ENCODE measurements at regions not wholly inside any gene's neighbourhood (a gene's known extent, or its start where the extent isn't known, plus 50 kb on each side); places are given as distances from the start of the nearest gene placed in this dataset.

DNA sequence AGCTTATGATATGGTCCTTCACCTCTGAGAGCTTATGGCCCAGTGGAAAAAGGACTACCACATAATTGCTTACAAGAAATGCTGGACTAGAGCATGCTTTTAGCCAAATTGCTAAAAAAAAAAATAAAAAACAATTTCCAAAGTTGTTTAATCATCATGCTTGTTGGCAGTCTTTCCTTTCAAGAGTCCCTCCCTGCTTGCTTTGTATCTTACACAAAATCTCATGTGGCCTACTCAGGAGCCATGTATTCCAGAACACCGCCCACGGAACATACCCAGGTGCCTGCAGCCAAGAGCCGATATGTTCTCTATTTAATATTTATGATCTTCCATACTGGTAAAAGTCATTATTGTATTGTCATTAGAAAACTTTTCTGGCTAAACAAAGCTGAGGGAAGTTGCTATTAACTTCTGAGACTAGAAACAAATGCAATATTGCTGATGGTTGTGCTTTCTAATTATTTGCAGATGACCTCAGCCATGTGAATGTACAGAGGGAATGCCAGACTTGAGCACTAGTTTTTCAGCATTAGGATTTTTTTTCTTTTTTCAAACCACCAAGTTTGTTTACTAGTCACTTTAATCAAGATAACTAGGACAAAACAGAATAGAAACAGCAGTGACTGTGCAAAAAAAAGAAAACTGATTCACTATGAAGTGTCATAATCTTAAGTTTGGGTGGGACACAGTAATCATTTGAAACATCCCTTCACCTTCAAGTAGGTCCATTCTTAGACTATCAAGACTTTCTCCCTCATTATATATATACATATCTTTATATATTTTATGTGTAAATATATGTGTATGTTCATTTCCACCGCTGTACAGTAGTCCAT is 129.3 kb upstream of the GORAB start:
- H3K4me3 Mint-ChIP-seq, result no peak overlapping the region
- DNase-seq (ENCODE audit: low read depth, low spot score), result no peak
- no peaks in the 10 kb centered on the region for H3K9me3 Mint-ChIP-seq
- no peaks in the 10 kb centered on the region for H3K27me3 Mint-ChIP-seq (ENCODE audit: low read depth)
- TF ChIP-seq, protein P1, sequence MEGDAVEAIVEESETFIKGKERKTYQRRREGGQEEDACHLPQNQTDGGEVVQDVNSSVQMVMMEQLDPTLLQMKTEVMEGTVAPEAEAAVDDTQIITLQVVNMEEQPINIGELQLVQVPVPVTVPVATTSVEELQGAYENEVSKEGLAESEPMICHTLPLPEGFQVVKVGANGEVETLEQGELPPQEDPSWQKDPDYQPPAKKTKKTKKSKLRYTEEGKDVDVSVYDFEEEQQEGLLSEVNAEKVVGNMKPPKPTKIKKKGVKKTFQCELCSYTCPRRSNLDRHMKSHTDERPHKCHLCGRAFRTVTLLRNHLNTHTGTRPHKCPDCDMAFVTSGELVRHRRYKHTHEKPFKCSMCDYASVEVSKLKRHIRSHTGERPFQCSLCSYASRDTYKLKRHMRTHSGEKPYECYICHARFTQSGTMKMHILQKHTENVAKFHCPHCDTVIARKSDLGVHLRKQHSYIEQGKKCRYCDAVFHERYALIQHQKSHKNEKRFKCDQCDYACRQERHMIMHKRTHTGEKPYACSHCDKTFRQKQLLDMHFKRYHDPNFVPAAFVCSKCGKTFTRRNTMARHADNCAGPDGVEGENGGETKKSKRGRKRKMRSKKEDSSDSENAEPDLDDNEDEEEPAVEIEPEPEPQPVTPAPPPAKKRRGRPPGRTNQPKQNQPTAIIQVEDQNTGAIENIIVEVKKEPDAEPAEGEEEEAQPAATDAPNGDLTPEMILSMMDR (conservative IDR thresholded peaks at IDR 0.05), result no peak
- no peaks in the 10 kb centered on the region for H3K36me3 Mint-ChIP-seq (ENCODE audit: low read depth)
- peaks cover 6% of the 10 kb centered on the region for H3K4me1 Mint-ChIP-seq
- no peak overlapping the region for H3K27ac Mint-ChIP-seq (ENCODE audit: unreplicated experiment)

DNA sequence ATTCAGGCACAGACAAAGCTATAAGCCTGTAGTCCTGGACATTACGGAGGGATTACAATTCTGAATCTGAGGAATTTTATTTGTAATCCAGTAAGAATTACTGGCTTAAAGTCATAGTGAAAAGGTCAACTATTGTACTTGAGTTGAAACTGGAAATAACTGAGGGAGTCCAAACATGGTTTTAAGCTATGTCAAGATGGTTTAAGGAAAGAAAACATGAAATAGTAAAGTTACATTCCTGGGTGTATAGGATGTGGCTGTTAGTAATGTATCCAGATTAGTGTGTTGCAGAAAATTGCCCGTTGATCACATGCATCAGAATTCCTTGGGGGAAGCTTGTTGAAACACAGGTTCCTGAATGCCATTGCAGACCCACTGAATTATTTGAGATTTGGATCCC is 124.8 kb upstream of the GORAB start:
- Mint-ChIP-seq H3K4me3 (no peak overlapping the region), H3K27me3 (ENCODE audit: low read depth) (peaks cover 3% of the 10 kb centered on the region), H3K27ac (ENCODE audit: unreplicated experiment) (no peak overlapping the region), H3K9me3 (no peaks in the 10 kb centered on the region), H3K36me3 (ENCODE audit: low read depth) (no peaks in the 10 kb centered on the region), H3K4me1 (peaks cover 3% of the 10 kb centered on the region)
- no peak for DNase-seq (ENCODE audit: low read depth, low spot score)
- TF ChIP-seq, protein P1 (conservative IDR thresholded peaks at IDR 0.05), result no peak

DNA sequence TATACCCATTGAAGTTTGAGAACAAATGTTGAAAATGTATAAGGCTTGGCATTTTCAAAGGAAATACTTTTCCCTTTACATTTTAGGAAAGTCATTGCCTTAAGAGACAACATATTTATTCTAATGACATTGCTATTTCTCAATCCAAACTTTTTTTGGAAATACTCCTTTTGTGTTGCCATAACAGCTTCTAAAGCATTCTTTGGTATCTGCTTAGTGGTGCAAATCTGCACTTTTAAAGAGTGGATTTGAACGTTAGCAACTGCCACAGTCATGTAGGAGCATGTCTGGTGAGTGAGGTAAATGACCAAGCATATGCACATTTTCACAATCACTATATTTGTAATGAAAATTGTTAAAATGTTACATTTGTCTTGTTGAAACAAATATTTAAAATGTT is 124.4 kb upstream of the GORAB start:
- no peak for DNase-seq (ENCODE audit: low read depth, low spot score)
- TF ChIP-seq, protein P1 (conservative IDR thresholded peaks at IDR 0.05), result no peak
- Mint-ChIP-seq H3K4me3 (no peak overlapping the region), H3K4me1 (peaks cover 3% of the 10 kb centered on the region), H3K27me3 (ENCODE audit: low read depth) (peaks cover 3% of the 10 kb centered on the region), H3K27ac (ENCODE audit: unreplicated experiment) (no peak overlapping the region), H3K36me3 (ENCODE audit: low read depth) (no peaks in the 10 kb centered on the region), H3K9me3 (no peaks in the 10 kb centered on the region)

DNA sequence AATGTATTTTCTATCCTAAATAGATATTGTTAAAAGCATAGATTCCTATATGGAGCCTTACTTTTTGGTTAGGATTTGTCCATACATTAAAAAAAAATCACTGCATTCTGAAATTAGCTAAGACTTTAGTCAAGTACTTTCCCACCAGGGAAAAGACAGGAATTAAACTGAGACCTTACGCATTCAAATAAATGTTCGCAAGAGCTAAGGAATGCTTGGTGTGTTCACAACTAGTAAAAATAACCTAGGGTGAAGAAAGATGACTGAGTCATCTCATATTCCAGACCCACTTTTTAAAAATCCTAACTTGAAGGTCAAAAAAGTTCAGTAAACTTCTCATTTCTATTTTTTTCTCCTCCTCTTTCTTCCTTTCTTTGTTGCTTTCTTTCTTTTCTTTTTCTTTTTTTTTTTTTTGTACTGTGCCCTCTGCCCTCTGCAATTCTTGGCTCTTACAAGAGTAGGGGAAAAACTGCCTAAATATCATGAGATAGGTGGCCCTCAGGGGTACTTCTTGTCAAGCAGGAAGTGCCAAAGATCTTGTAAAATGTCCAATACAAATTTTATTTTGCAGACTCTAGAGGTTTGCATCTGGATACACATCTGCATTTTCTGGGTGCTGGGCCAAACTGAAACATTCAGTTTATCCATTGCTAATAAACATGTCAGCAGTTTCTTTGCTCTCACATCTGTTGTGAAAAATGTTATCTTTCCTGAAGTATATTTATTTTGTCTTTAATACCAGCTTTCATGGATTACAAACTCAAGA is 121.4 kb upstream of the GORAB start:
- H3K9me3 Mint-ChIP-seq, result no peaks in the 10 kb centered on the region
- H3K36me3 Mint-ChIP-seq (ENCODE audit: low read depth), result no peaks in the 10 kb centered on the region
- H3K27ac Mint-ChIP-seq (ENCODE audit: unreplicated experiment), result no peak overlapping the region
- H3K4me3 Mint-ChIP-seq, result no peak overlapping the region
- TF ChIP-seq, protein P1 (conservative IDR thresholded peaks at IDR 0.05), result no peak
- DNase-seq (ENCODE audit: low read depth, low spot score), result no peak
- H3K27me3 Mint-ChIP-seq (ENCODE audit: low read depth), result peaks cover 3% of the 10 kb centered on the region
- H3K4me1 Mint-ChIP-seq, result peaks cover 3% of the 10 kb centered on the region

DNA sequence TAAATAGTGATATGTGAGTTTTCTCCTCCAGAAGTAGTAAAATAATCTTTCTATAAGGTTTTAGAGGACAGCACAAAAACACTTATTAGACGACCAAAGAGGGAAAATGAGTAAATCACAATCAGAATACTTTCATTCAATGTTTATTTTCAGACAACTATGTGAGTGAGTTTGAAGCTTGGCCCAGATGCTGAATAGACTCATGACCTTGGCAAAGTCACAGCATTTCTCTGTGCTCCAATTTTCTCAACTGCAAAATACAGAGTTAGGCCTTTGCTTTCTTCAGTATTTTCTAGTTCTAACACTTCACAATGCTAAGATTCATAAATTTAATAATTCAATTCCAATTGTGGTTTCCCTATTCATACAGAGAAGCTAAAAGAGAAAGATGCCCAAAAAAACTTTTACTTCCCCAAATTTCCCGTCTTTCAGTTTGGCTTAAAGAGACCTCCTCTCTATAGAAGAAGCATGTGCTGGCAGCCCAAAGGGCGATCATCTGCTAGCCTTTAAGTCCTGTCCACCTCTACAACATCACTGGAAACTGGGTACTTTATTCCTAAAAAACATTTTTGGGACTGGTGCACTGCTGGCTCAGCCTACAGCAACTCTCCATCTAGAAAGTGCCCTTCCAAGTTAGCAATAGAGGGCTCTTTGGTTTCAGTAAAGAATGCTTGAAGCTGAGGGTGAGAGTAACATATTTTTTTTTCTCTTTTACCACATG is 116.8 kb upstream of the GORAB start:
- TF ChIP-seq, protein P1 (conservative IDR thresholded peaks at IDR 0.05), result no peak
- peaks cover 12% of the 10 kb centered on the region for H3K9me3 Mint-ChIP-seq
- H3K27me3 Mint-ChIP-seq (ENCODE audit: low read depth), result peaks cover 3% of the 10 kb centered on the region
- peaks cover 8% of the 10 kb centered on the region for H3K36me3 Mint-ChIP-seq (ENCODE audit: low read depth)
- peaks cover 3% of the 10 kb centered on the region for H3K4me1 Mint-ChIP-seq
- no peak for DNase-seq (ENCODE audit: low read depth, low spot score)
- no peak overlapping the region for H3K4me3 Mint-ChIP-seq
- H3K27ac Mint-ChIP-seq (ENCODE audit: unreplicated experiment), result no peak overlapping the region

All from neural crest cell (in vitro differentiated cells).